PC-9 (cell line): ENCODE measurements at regions not wholly inside any gene's neighbourhood (a gene's known extent, or its start where the extent isn't known, plus 50 kb on each side); places are given as distances from the start of the nearest gene placed in this dataset.

Experiments used
- BruUV-seq: library from RNA; stranded (reverse); fragments of 400-500 nt; replicated peaks from 2 replicates; lab custom pipeline; 2021; lab: Mats Ljungman, UMichigan
- CTCF ChIA-PET: fragments of 300-600 bp; sonication (Branson Sonifier 250); formaldehyde crosslinking; loops from one replicate; lab custom pipeline; 2022; ENCODE audit warnings: antibody characterized with exemption; lab: Charles Lee
- POLR2A ChIA-PET: fragments of 300-600 bp; sonication (Branson Sonifier 250); formaldehyde crosslinking; loops from one replicate; lab custom pipeline; 2022; ENCODE audit warnings: antibody characterized with exemption; ENCODE audit not compliant: unreplicated experiment; lab: Charles Lee
- DNase-seq, 2 experiments: peaks; one replicate each; pipeline versions ENCODE4 v3.0.0 to v3.0.0-alpha.2; 2015 to 2022; ENCODE audit warnings: mixed read lengths in 1 of 2
- H2AFZ ChIP-seq: fragments of 200-600 bp; sonication (generic); 2 replicates; pipeline ENCODE4 v1.8.1; 2017; ENCODE audit warnings: antibody characterized with exemption
- H3F3A ChIP-seq: fragments of 200-600 bp; sonication (generic); 2 replicates; pipeline ENCODE4 v1.8.1; 2017; ENCODE audit warnings: antibody characterized with exemption, mild to moderate bottlenecking, low read depth; ENCODE audit not compliant: insufficient read depth
- H3K27ac ChIP-seq: fragments of 200-600 bp; sonication (generic); 2 replicates; pipeline ENCODE4 v1.6.1; 2016; ENCODE audit warnings: mixed run types
- H3K27me3 ChIP-seq: fragments of 200-600 bp; sonication (generic); 2 replicates; pipeline ENCODE4 v1.6.1; 2016; ENCODE audit warnings: low read depth, mixed run types; ENCODE audit not compliant: insufficient read depth
- H3K36me3 ChIP-seq: fragments of 200-600 bp; sonication (generic); 2 replicates; pipeline ENCODE4 v1.6.1; 2016; ENCODE audit warnings: low read depth, mixed run types
- H3K4me1 ChIP-seq: fragments of 200-600 bp; sonication (generic); replicated peaks from 2 replicates; pipeline ENCODE4 v1.6.1; 2016; ENCODE audit warnings: mixed run types; ENCODE audit not compliant: insufficient read depth
- H3K4me2 ChIP-seq: fragments of 200-600 bp; sonication (generic); 2 replicates; pipeline ENCODE4 v1.6.1; 2017; ENCODE audit warnings: mixed run types
- H3K4me3 ChIP-seq: fragments of 200-600 bp; sonication (generic); 2 replicates; pipeline ENCODE4 v1.6.1; 2016; ENCODE audit warnings: mixed run types
- H3K79me2 ChIP-seq: fragments of 200-600 bp; sonication (generic); 2 replicates; pipeline ENCODE4 v1.6.1; 2017; ENCODE audit warnings: low read depth, mixed run types
- H3K9me2 ChIP-seq: fragments of 200-600 bp; sonication (generic); 2 replicates; pipeline ENCODE4 v1.8.1; 2017; ENCODE audit warnings: mild to moderate bottlenecking; ENCODE audit not compliant: insufficient read depth
- H3K9me3 ChIP-seq: fragments of 200-600 bp; sonication (generic); 2 replicates; pipeline ENCODE4 v1.8.1; 2016; ENCODE audit warnings: low read depth; ENCODE audit not compliant: insufficient read depth
- H4K20me1 ChIP-seq: fragments of 200-600 bp; sonication (generic); 2 replicates; pipeline ENCODE4 v1.8.1; 2017; ENCODE audit not compliant: insufficient read depth
- EZH2 ChIP-seq: fragments of 200-600 bp; sonication (generic); IDR thresholded peaks from 2 replicates; pipeline ENCODE4 v1.8.0; 2017; ENCODE audit warnings: antibody characterized with exemption, low read depth
- intact Hi-C: fragments of 100-400 bp; cut with micrococcal nuclease; formaldehyde crosslinking; loops from one replicate; pipeline ENCODE4 v1.10.0; 2022; ENCODE audit not compliant: unreplicated experiment
- TF ChIP-seq, protein P1 (sequence below): fragments of 200-600 bp; sonication (generic); conservative IDR thresholded peaks from 2 replicates; pipeline ENCODE4 v1.6.1; 2017; ENCODE audit warnings: mixed run types, antibody characterized with exemption, mild to moderate bottlenecking, moderate library complexity

- H3K27me3 ChIP-seq, result no peaks in the 10 kb centered on the region
- no peaks in the 10 kb centered on the region for H3K9me2 ChIP-seq
- H3F3A ChIP-seq, result no peaks in the 10 kb centered on the region
- no peaks in the 10 kb centered on the region for H3K79me2 ChIP-seq
- H2AFZ ChIP-seq, result no peak overlapping the region
- H3K27ac ChIP-seq, result no peak overlapping the region
- no peak overlapping the region for H3K4me3 ChIP-seq
- no TSS peak for BruUV-seq
- no peaks in the 10 kb centered on the region for H3K4me1 ChIP-seq
- ChIA-PET POLR2A (no interaction called here), CTCF (no interaction called here)
- no peak for TF ChIP-seq EZH2
- TF ChIP-seq, protein P1, sequence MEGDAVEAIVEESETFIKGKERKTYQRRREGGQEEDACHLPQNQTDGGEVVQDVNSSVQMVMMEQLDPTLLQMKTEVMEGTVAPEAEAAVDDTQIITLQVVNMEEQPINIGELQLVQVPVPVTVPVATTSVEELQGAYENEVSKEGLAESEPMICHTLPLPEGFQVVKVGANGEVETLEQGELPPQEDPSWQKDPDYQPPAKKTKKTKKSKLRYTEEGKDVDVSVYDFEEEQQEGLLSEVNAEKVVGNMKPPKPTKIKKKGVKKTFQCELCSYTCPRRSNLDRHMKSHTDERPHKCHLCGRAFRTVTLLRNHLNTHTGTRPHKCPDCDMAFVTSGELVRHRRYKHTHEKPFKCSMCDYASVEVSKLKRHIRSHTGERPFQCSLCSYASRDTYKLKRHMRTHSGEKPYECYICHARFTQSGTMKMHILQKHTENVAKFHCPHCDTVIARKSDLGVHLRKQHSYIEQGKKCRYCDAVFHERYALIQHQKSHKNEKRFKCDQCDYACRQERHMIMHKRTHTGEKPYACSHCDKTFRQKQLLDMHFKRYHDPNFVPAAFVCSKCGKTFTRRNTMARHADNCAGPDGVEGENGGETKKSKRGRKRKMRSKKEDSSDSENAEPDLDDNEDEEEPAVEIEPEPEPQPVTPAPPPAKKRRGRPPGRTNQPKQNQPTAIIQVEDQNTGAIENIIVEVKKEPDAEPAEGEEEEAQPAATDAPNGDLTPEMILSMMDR, result no peak
- no peak for DNase-seq
- H3K9me3 ChIP-seq, result no peaks in the 10 kb centered on the region
- intact Hi-C loops, result no loop called here
- no peaks in the 10 kb centered on the region for H3K36me3 ChIP-seq
- no peak overlapping the region for H3K4me2 ChIP-seq
- no peaks in the 10 kb centered on the region for H4K20me1 ChIP-seq
These were observed 214.1 kb upstream of the PARD3B start for GRCh38 chr2:204331180-204331579.

DNA sequence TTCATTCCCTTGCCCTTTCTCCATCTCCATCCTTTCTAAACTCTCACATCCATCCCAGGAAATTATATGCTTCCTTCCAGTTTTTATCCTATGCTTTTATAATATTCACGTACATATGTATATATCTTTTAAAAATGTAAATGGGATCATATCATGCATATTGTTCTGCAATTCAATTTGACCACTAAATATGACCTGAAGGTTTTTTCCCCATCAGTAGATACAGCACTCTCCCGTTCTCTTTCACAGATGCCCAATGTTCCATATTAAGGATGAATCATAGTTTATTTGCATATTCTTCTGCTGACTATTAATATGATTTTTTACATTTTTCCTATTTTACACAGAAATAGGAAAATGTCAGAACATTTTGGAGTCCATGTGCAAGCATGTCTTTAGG lies 213.3 kb upstream of the PARD3B start:
- Histone ChIP-seq H3K4me3 (no peak overlapping the region), H3K4me1 (no peaks in the 10 kb centered on the region), H3K9me2 (no peaks in the 10 kb centered on the region), H2AFZ (no peak overlapping the region), H3F3A (no peaks in the 10 kb centered on the region), H4K20me1 (no peaks in the 10 kb centered on the region), H3K36me3 (no peaks in the 10 kb centered on the region), H3K9me3 (0 out of 2 replicates have a peak, but pooled peaks cover 4% of the 10 kb centered on the region), H3K79me2 (no peaks in the 10 kb centered on the region), H3K27ac (no peak overlapping the region), H3K4me2 (no peak overlapping the region), H3K27me3 (no peaks in the 10 kb centered on the region)
- DNase-seq, result no peak
- POLR2A ChIA-PET, result no interaction called here
- BruUV-seq, result no TSS peak
- CTCF ChIA-PET, result no interaction called here
- no peak for TF ChIP-seq EZH2
- TF ChIP-seq, protein P1, result no peak
- intact Hi-C loops, result no loop called here

DNA sequence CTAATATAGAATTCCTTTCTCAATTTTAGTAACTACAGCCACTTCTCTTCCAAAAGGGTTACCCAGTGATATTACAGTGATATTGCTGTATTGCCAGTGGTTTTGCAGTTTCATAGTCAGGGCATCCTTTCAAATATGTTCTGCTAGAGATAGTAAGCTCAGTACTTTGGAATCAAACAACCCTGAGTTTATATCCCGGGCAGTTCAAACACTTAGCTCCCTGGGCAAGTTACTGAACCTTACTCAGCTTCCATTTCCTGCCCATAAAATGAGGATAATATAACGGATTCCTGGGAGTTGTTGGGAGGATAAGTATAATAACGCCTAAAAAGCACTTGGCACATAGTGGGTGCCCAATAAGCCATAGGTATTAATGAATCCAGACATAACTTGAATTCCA lies 212.6 kb upstream of the PARD3B start:
- Histone ChIP-seq H2AFZ (no peak overlapping the region), H3K27ac (no peak overlapping the region), H3F3A (no peaks in the 10 kb centered on the region), H3K27me3 (no peaks in the 10 kb centered on the region), H3K4me2 (no peak overlapping the region), H3K79me2 (no peaks in the 10 kb centered on the region), H3K9me2 (no peaks in the 10 kb centered on the region), H3K36me3 (no peaks in the 10 kb centered on the region), H3K9me3 (0 out of 2 replicates have a peak, but pooled peaks cover 4% of the 10 kb centered on the region), H3K4me3 (no peak overlapping the region), H4K20me1 (no peaks in the 10 kb centered on the region), H3K4me1 (no peaks in the 10 kb centered on the region)
- BruUV-seq, result no TSS peak
- ChIA-PET POLR2A (no interaction called here), CTCF (no interaction called here)
- TF ChIP-seq, protein P1, result no peak
- no peak for TF ChIP-seq EZH2
- intact Hi-C loops, result no loop called here
- no peak for DNase-seq
